Astrocyte (in vitro differentiated cells and primary cell): ENCODE measurements at regions not wholly inside any gene's neighbourhood (a gene's known extent, or its start where the extent isn't known, plus 50 kb on each side); places are given as distances from the start of the nearest gene placed in this dataset.

ENCODE experiments used
- CTCF ChIP-seq: IDR thresholded peaks from 2 replicates; pipeline ENCODE4 v1.5.1; 2011; ENCODE audit warnings: low read depth, mild to moderate bottlenecking, inconsistent platforms, low read length, moderate library complexity; ENCODE audit not compliant: insufficient read depth
- EZH2 ChIP-seq: IDR thresholded peaks from 2 replicates; pipeline ENCODE4 v1.6.1; 2012; ENCODE audit warnings: mild to moderate bottlenecking, low read length, inconsistent platforms; ENCODE audit not compliant: insufficient read depth

GRCh38 chr7:108628678-108629077, 59.0 kb downstream of the DNAJB9 start:
- TF ChIP-seq CTCF (no peak), EZH2 (no peak)
